GM18507 (cell line): ENCODE measurements at regions not wholly inside any gene's neighbourhood (a gene's known extent, or its start where the extent isn't known, plus 50 kb on each side); places are given as distances from the start of the nearest gene placed in this dataset.
"Not testable (repeated sequence)": the region's sequence is repeated elsewhere in the genome, so short reads cannot be mapped to it uniquely, and the experiment has no call there.

Experiments used
- DNase-seq: peaks from one replicate; pipeline ENCODE4 v3.0.0; 2011; ENCODE audit warnings: low read depth; ENCODE audit not compliant: insufficient read length; ENCODE audit errors: extremely low spot score
- FAIRE-seq: peaks from 2 replicates; lab custom pipeline; 2011; peaks lifted over from hg19 to GRCh38; lab: Jason Lieb, UNC

- no peak for DNase-seq
- no peak for FAIRE-seq
Measured at GRCh38 chr2:187658952-187659525, 104.8 kb upstream of the TFPI start.

DNA sequence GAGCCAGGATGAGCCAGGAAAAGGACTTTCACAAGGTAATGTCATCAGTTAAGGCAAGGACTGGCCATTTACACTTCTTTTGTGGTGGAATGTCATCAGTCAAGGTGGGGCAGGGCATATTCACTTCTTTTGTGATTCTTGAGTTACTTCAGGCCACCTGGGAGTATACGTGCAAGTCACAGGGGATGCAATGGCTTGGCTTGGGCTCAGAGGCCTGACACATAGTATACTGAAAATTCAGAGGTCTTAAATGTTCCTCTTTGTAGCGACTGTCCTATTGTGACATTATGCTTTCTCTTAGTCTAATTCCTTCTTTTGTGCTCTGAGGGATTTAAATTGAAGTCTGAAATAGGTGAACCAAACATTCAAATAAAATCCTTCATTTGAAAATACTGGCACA lies 121.8 kb upstream of the TFPI start:
- DNase-seq, FAIRE-seq: not testable (repeated sequence)

GRCh38 chr2:187679454-187679853 lies 125.2 kb upstream of the TFPI start:
- FAIRE-seq = no peak

DNA sequence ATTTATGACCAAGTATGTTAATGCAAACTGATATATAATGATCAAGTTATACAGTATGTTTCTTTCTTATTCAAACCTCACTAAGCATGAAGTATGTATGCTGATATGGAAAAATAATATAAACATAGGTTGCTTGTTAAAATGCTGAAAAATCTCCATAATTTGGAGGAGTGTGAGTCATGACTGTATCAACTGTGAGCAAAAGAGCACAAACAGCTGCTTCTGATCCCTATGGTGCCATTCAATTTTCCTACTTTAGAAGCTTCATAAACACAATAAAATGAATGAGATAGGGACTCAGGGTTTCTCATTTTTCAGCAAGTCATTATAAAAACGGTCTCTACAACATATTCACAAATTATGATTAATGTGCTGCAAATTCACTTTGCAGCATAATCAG lies 129.9 kb upstream of the TFPI start:
- FAIRE-seq = no peak

More at GRCh38 chr2:187679454-187679853, 125.2 kb upstream of the TFPI start:
- DNase-seq = no peak

GRCh38 chr2:187686416-187687024 lies 132.3 kb upstream of the TFPI start:
- FAIRE-seq = no peak
- no peak for DNase-seq

More for the DNA sequence above, 129.9 kb upstream of the TFPI start:
- no peak for DNase-seq

DNA sequence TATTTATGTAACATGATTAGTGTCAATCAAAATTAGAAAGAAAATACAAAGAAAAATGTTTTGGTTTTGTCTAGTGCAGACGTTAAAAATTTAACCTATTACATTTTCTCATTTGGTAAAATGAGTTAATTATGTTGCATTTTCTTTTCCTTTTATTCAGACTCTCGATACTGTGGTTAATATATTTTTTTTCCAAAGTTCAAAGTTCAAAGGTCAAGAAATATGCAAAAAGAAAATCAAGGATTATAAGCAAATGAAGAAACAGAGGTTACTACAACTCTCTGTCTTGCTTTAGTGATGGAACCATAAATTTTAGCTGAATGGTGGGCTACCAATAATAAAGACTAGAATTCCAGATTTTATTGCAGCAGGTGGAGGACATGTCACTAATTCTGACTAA lies 133.3 kb upstream of the TFPI start:
- DNase-seq (no peak), FAIRE-seq (no peak)

GRCh38 chr2:187689372-187689771 lies 135.1 kb upstream of the TFPI start:
- DNase-seq (no peak), FAIRE-seq (no peak)

DNA sequence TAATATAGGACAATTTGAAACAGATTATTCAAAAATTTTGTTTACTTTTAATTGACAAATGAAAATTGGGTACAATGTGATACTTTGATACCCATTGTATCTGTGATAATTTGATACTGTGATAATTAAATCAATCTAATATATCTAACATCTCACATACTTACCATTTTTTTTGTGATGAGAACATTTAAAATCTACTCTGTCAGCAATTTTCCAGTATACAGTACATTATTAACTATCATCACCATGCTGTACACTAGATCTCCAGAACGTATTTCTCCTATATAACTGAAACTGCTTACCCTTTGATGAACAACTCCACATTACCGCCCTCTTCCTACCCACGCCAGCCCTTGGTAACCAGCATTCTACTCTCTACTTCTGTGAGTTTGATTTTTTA lies 139.7 kb upstream of the TFPI start:
- no peak for DNase-seq
- FAIRE-seq = no peak

GRCh38 chr2:187696644-187697043 lies 142.4 kb upstream of the TFPI start:
- FAIRE-seq, DNase-seq: not testable (repeated sequence)

- FAIRE-seq (no peak), DNase-seq (no peak)
Measured at GRCh38 chr2:187698374-187699110, 144.3 kb upstream of the TFPI start.

GRCh38 chr2:187702157-187702556 lies 147.9 kb upstream of the TFPI start:
- DNase-seq = no peak
- FAIRE-seq = no peak

- DNase-seq = no peak
- no peak for FAIRE-seq
Measured at GRCh38 chr2:187708272-187708671, 154.0 kb upstream of the TFPI start.

DNA sequence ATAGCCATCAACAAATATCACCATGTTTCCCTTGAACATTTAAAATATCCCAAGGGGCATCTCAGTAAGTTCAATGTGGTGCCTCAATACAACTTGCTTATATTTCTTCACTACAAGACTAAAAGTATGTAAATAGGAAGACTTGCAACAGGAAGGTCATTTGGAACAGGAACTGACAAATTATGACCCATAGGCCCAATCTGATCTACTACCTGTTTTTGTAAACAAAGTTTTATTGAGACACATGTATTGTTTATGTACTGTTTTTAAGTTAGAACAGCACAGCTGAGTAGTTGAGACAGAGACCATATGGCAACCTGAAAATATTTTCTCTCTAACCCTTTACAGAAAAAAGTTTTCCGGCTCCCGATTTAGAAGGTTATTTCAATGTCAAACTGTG lies 154.8 kb upstream of the TFPI start:
- DNase-seq (no peak), FAIRE-seq (no peak)

- FAIRE-seq = no peak
- no peak for DNase-seq
Measured at GRCh38 chr2:187710791-187711521, 156.7 kb upstream of the TFPI start.

- no peak for DNase-seq
Measured at GRCh38 chr2:187715590-187715989, 161.4 kb upstream of the TFPI start.

DNA sequence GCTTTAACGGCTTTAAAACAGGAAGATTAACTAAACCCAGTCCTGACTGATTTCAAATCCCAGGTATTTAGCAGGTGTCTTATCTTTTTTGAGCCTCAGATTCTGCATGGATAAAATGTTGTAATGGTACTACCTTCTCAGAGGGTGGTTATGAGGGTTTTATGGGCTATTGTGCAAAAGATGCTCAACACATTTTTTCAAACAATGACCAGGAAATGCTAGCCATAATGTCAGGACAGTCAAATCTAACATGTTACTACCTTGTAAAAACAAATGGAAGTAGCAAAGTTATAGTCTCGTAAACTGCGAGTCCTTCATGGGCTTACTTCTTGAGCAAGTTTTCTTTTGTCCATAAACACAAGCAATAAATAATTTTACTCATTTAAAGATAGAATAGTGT lies 162.1 kb upstream of the TFPI start:
- FAIRE-seq = no peak
- no peak for DNase-seq

More at GRCh38 chr2:187715590-187715989, 161.4 kb upstream of the TFPI start:
- no peak for FAIRE-seq

- DNase-seq = no peak
- no peak for FAIRE-seq
Measured at GRCh38 chr2:187718092-187718491, 163.9 kb upstream of the TFPI start.

DNA sequence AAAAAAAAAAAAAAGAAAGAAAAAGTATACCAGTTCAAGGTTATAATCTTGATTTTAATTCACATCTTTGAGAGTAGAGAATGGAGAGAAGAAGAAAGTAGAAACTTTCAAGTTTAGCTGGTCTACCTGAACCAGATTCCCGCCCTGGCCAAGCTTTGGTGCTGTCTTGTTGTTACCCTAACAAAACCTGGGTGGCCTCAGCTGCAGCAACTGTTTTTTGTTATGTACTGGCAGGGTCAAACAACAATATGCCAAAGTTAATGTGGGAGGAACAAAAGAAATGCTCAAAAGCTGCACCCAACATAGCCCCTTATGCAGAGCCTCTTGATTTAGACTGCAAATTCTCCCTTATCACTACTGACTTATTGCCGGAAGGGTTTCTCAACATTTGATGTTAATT lies 165.3 kb upstream of the TFPI start:
- FAIRE-seq = no peak
- DNase-seq = no peak

DNA sequence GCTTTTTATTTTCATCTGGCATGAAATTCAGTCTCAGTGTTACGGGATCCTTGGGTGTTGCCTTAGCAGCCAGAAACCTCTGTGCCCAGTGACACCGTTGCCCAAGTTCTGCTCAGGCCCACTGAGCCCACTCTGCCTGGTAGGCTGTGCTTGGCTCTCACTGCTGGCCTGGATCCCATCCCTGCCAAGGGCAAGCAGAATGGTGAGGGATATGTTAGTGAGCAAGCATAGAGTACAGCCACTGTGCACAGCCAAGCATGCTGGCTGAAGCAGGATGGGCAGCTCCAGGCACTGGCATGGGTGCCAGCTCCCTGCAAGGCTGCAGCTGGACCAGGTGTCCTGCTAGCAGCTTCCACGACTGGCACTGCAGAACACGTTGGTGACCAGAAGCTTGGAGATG lies 194.7 kb upstream of the TFPI start:
- FAIRE-seq (no peak), DNase-seq (no peak)

DNA sequence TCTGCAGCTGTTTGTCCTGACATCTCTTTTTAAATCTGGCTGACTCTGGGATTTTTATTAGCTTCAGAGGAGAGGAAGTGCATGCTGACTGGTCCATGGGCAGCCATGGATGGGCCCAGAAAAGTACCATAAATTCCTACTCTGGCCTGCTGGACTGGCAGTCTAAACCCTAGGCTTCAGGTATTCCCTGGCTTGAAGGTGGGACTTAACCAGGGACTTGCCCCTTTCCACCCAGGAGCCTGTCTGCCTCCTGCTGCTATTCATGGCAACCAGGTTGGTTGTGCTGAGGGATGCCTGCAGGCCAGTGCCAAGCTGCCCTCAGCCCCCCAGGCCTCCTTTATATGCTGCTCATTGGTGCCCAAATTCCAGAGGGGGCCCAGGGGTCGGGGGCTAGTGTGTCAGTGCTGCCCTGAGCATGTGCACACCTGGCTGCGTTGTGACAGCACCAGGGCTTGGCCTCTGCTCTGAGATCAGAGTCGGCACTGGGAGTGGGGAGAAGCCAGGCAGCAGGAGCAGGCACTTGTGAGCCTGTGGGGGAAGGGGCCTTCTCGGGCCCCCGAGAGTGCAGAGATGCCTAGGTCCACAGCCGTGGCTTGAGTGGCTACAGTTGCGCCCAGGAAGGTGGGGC lies 195.7 kb upstream of the TFPI start:
- DNase-seq (no peak), FAIRE-seq (no peak)
